Chondrocyte (in vitro differentiated cells): ENCODE measurements at regions not wholly inside any gene's neighbourhood (a gene's known extent, or its start where the extent isn't known, plus 50 kb on each side); places are given as distances from the start of the nearest gene placed in this dataset.

Experiments
- DNase-seq: peaks from one replicate; pipeline ENCODE4 v3.0.0; 2021; ENCODE audit warnings: mixed read lengths, low spot score
- H3K27ac Mint-ChIP-seq: one replicate; pipeline ENCODE4 v1.8.0; 2021; ENCODE audit warnings: mild to moderate bottlenecking, moderate library complexity, mixed read lengths; ENCODE audit not compliant: unreplicated experiment
- H3K27me3 Mint-ChIP-seq: 2 replicates; pipeline ENCODE4 v1.8.0; 2021; ENCODE audit warnings: low read depth, mixed read lengths
- H3K36me3 Mint-ChIP-seq: 2 replicates; pipeline ENCODE4 v1.8.0; 2021; ENCODE audit warnings: low read depth, mixed read lengths
- H3K4me1 Mint-ChIP-seq: 2 replicates; pipeline ENCODE4 v1.8.0; 2021; ENCODE audit warnings: low read depth, mild to moderate bottlenecking, mixed read lengths
- H3K4me3 Mint-ChIP-seq: one replicate; pipeline ENCODE4 v1.8.0; 2021; ENCODE audit warnings: mild to moderate bottlenecking, moderate library complexity, mixed read lengths; ENCODE audit not compliant: unreplicated experiment
- H3K9me3 Mint-ChIP-seq: 2 replicates; pipeline ENCODE4 v1.8.0; 2021; ENCODE audit warnings: low read depth, mixed read lengths
- TF ChIP-seq, protein P1 (sequence below): fragments of 200-600 bp; sonication (generic); IDR thresholded peaks from 2 replicates; pipeline ENCODE4 v1.5.0; 2021; ENCODE audit warnings: antibody characterized with exemption, mild to moderate bottlenecking, moderate library complexity

DNA sequence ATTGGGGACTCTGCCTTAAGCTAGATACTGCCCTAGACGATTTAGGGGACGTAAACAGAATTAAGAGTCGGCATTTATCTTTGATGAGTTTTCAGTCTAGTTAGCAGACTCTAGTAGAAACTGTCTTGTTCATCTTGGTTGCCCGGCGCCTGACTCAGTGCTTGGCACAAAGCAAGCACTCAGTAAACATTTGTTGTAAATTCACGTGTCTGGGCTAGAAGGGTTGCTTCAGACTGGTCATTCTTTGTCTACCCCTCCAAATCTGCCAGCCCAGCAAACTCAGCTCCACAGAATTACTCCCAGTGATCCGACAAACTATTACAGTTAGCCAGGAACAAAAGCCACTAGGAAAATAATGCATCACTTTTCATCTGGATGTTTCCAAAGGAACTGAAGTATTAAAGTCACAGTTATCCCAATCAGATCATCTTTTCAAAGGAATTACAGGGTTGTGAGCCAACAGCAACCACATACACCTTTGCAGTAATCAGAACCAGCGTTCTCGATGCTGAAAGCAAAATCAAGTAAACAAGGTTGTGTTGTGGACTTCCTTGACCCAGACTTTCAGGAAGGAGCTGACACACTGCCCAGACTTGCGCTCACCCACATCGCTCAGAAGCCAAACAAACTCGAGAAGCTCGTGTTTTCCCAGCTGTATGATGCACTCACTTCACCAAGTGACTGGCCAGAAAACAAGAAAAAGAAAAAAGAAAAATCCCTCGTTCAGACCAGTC, 66.5 kb upstream of the GADD45A start:
- Mint-ChIP-seq H3K4me1 (peaks cover 18% of the 10 kb centered on the region), H3K36me3 (no peaks in the 10 kb centered on the region), H3K4me3 (peak overlapping the region; percentile 58), H3K27ac (peak overlapping the region; percentile 79), H3K9me3 (peaks cover 6% of the 10 kb centered on the region), H3K27me3 (no peaks in the 10 kb centered on the region)
- DNase-seq = no peak
- TF ChIP-seq, protein P1, sequence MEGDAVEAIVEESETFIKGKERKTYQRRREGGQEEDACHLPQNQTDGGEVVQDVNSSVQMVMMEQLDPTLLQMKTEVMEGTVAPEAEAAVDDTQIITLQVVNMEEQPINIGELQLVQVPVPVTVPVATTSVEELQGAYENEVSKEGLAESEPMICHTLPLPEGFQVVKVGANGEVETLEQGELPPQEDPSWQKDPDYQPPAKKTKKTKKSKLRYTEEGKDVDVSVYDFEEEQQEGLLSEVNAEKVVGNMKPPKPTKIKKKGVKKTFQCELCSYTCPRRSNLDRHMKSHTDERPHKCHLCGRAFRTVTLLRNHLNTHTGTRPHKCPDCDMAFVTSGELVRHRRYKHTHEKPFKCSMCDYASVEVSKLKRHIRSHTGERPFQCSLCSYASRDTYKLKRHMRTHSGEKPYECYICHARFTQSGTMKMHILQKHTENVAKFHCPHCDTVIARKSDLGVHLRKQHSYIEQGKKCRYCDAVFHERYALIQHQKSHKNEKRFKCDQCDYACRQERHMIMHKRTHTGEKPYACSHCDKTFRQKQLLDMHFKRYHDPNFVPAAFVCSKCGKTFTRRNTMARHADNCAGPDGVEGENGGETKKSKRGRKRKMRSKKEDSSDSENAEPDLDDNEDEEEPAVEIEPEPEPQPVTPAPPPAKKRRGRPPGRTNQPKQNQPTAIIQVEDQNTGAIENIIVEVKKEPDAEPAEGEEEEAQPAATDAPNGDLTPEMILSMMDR = no peak

DNA sequence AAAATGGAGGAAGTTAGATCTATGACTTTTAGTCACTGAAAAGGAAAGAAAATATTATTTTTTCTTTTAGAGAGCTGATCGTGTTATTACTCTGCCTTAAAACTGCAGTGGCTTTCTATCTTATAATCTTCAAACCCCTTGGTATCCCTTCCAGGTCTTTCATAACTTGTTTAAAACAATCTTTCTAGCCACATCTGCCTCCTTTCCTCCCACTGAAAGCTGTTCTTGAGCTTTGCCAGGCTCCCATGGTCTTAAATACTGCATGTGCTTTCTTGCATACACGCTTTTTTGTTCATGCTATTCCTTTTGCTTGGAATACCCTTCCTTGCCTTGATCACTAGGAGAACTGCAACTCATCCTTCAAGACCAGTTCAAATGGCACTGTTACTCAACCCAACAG, 65.9 kb upstream of the GADD45A start:
- no peak for DNase-seq
- Mint-ChIP-seq H3K36me3 (no peaks in the 10 kb centered on the region), H3K27ac (peak overlapping the region; percentile 79), H3K27me3 (no peaks in the 10 kb centered on the region), H3K9me3 (peaks cover 6% of the 10 kb centered on the region), H3K4me1 (peaks cover 18% of the 10 kb centered on the region), H3K4me3 (peak overlapping the region; percentile 58)
- TF ChIP-seq, protein P1 = no peak

DNA sequence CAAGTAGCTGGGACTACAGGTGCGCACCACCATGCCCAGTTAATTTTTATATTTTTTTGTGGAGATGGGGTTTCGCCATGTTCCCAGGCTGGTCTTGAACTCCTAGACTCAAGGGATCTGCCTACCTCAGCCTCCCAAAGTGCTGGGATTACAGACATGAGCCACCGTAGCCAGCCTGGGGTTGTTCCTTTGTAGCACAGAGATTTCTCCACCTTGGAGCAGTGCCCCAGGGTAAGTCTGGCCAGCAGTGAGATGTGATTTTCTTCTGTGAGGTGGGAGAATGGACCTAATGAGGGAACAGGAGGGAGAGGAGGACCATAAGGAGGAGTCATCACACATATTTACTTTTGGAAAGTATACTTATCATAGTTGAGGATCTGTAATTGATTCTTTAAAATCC, 61.1 kb upstream of the GADD45A start:
- TF ChIP-seq, protein P1 = no peak
- H3K36me3 Mint-ChIP-seq = no peaks in the 10 kb centered on the region
- DNase-seq = no peak
- H3K27me3 Mint-ChIP-seq = no peaks in the 10 kb centered on the region
- H3K27ac Mint-ChIP-seq = no peak overlapping the region
- H3K9me3 Mint-ChIP-seq = peaks cover 11% of the 10 kb centered on the region
- H3K4me3 Mint-ChIP-seq = no peak overlapping the region
- peaks cover 14% of the 10 kb centered on the region for H3K4me1 Mint-ChIP-seq

DNA sequence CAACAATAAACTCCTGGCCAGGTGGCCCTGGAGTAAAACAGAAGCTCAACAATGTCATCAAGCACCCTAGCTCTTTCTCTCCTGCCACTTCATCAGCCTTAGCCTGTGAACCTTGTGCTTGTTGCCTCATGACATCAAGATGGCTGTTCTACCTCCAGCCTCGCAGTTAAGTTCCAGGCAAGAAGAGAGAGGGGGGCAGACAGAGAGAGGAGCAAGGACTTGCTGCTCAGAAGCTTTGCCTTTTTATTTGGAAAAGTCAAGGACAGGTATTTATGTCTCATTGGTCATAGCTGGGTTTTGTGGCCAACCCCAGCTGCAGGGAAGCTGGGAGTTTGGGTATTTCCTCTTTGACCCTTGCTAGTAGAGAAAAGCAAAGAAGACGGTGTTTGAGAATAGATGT, 60.3 kb upstream of the GADD45A start:
- TF ChIP-seq, protein P1 = no peak
- Mint-ChIP-seq H3K27ac (no peak overlapping the region), H3K27me3 (no peaks in the 10 kb centered on the region), H3K9me3 (peaks cover 11% of the 10 kb centered on the region), H3K4me3 (no peak overlapping the region), H3K36me3 (no peaks in the 10 kb centered on the region), H3K4me1 (peaks cover 11% of the 10 kb centered on the region)
- no peak for DNase-seq

DNA sequence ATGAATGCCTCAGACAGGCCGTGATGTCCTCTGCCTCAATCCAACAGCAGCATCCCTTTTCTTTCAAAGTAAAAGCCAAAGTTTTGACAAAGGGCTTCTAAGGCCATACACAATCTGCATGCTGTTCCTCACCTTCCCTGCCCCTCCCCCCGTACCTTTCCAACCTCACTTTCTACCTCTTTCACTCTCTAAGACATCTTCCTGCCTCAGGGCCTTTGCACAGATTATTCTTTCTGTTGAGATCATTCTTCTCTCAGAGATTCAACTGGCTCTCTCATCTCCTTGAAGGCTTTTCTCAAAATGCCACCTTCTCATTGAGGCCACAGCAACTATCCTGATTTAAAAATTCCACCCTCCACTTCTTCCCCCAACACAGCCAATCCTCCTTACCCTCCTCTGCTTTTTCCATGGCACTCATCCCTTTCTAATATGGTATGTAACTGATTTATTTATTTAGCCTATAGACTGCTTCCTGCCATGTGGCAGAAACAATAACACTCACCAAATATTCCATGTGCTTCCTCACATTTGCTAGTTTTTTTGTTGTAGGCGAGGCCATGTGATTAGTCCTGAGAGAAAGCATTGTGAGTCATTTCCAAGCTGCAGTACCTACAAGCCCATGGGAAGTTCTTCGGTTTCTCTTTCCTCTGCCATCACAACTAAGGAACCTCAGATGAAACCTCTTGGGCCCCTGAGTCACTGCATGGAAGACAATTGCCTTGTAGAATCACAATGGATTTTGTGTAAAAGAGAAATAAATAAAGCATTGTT, 58.7 kb upstream of the GADD45A start:
- peaks cover 11% of the 10 kb centered on the region for H3K9me3 Mint-ChIP-seq
- no peaks in the 10 kb centered on the region for H3K36me3 Mint-ChIP-seq
- DNase-seq = no peak
- no peak overlapping the region for H3K27ac Mint-ChIP-seq
- H3K27me3 Mint-ChIP-seq = no peaks in the 10 kb centered on the region
- TF ChIP-seq, protein P1 = no peak
- no peak overlapping the region for H3K4me3 Mint-ChIP-seq
- peaks cover 11% of the 10 kb centered on the region for H3K4me1 Mint-ChIP-seq
